ENCODE measurements at regions not wholly inside any gene's neighbourhood (a gene's known extent, or its start where the extent isn't known, plus 50 kb on each side); places are given as distances from the start of the nearest gene placed in this dataset.

DNA sequence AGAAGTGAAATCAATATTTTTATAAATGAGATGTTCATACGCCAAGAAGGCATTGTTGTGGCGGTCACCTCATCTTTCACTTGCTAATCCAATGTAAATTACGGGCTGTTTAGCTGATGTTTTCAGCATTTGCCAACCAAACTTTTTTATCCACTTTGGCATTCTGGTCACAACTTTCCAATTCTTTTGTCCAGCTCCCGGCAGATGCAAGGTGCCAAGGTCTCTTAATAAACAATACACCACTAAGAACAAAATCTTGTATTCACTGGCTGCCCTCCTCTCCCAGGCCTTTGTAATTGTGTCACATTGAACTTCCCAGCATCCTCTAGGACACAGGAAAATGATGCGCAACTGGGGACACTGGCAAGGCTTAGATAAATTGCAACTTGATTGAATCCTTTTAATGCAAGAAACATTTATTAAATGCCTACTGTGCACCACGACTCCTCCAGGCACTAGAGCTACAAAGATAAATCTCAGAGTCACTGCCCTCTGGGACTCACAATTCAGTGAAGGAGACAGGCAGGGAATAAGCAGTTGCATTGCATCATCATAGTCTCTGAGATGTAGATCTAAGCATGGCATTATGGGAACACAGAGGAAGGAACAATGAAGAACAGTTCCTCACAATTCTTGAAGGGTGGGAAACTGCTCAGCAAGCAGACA, 165.4 kb upstream of the C16orf82 start:
- no peaks in the 10 kb centered on the region for H3K36me3 Mint-ChIP-seq (ENCODE audit: low read depth)
- no peak for DNase-seq (ENCODE audit: low spot score)

DNA sequence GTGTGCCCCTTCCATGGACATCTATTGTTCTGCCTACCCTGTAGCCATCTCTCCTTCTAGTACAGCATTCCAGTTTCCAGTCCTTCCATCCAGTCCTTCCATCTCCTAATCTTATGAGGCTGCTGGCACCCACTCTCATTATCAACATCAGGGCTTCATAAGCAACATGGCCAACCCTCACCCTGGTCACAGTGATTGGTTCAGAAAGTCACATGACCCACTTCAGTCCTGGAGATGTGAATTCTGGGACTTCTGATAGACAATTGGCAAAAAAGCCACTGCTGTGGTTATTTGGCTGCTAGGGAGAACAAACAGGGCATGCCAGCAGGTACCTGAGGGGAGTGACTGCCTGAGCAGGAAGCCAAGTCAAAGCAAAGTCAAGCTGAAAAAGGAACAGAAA, 164.7 kb upstream of the C16orf82 start:
- H3K4me3 Mint-ChIP-seq (ENCODE audit: low read depth): no peak overlapping the region
- H3K27ac Mint-ChIP-seq: no peak overlapping the region
- no peaks in the 10 kb centered on the region for H3K9me3 Mint-ChIP-seq
- H3K4me1 Mint-ChIP-seq (ENCODE audit: low read depth): no peaks in the 10 kb centered on the region
- H3K27me3 Mint-ChIP-seq (ENCODE audit: low read depth): peaks cover 3% of the 10 kb centered on the region
- no peak for DNase-seq (ENCODE audit: low spot score)
- intact Hi-C loops (cut with micrococcal nuclease): no loop called here
- H3K36me3 Mint-ChIP-seq (ENCODE audit: low read depth): no peaks in the 10 kb centered on the region

More for the DNA sequence above, 165.4 kb upstream of the C16orf82 start:
- Mint-ChIP-seq H3K9me3 (no peaks in the 10 kb centered on the region), H3K27ac (no peak overlapping the region), H3K27me3 (ENCODE audit: low read depth) (peaks cover 3% of the 10 kb centered on the region), H3K4me3 (ENCODE audit: low read depth) (no peak overlapping the region), H3K4me1 (ENCODE audit: low read depth) (no peaks in the 10 kb centered on the region)
- intact Hi-C loops (cut with micrococcal nuclease): no loop called here

DNA sequence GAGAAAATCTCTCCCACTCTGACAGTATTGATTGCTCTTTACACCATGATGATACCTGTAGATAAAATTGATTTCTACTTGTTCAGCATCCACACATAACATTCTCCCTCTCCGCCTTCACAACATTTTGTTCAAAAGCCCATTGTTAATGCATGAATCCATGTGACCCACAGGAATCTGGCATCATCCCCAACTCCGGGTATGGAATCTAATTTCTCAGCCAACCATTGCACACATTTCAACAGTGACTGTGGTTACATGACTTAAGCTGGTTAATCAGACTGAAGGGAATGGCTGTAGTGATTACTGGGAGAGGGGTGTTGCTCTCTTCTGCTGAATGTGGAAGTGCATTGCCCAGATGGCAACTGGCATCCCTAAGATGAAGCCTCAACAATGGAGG, 161.4 kb upstream of the C16orf82 start:
- H3K4me3 Mint-ChIP-seq (ENCODE audit: low read depth): no peak overlapping the region
- H3K27me3 Mint-ChIP-seq (ENCODE audit: low read depth): no peaks in the 10 kb centered on the region
- no peaks in the 10 kb centered on the region for H3K9me3 Mint-ChIP-seq
- no peaks in the 10 kb centered on the region for H3K4me1 Mint-ChIP-seq (ENCODE audit: low read depth)
- no peak overlapping the region for H3K27ac Mint-ChIP-seq
- no peak for DNase-seq (ENCODE audit: low spot score)
- intact Hi-C loops (cut with micrococcal nuclease): no loop called here
- no peaks in the 10 kb centered on the region for H3K36me3 Mint-ChIP-seq (ENCODE audit: low read depth)

DNA sequence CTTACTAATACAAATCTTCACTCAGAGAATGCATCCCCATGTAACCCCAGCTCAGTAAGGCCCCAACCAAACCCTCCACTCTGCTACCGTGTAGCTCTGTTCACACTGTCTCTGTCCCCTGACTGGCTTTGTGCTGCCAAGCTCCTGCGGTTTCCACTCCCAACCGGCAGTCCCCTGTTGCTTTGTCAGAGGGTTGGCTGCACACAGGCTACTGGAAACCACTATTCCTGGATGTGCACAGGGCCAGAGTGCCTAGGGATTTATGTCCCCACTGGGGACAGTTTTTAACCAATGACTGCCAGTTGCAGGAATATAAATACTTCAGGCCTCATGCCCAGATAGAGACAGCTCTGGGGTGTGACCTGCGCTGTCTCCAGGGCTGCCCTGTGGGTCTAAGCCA, 157.1 kb upstream of the C16orf82 start:
- DNase-seq (ENCODE audit: low spot score): no peak
- intact Hi-C loops (cut with micrococcal nuclease): no loop called here
- H3K36me3 Mint-ChIP-seq (ENCODE audit: low read depth): no peaks in the 10 kb centered on the region
- no peak overlapping the region for H3K27ac Mint-ChIP-seq
- H3K4me1 Mint-ChIP-seq (ENCODE audit: low read depth): no peaks in the 10 kb centered on the region
- H3K4me3 Mint-ChIP-seq (ENCODE audit: low read depth): no peak overlapping the region
- H3K27me3 Mint-ChIP-seq (ENCODE audit: low read depth): no peaks in the 10 kb centered on the region
- H3K9me3 Mint-ChIP-seq: no peaks in the 10 kb centered on the region

DNA sequence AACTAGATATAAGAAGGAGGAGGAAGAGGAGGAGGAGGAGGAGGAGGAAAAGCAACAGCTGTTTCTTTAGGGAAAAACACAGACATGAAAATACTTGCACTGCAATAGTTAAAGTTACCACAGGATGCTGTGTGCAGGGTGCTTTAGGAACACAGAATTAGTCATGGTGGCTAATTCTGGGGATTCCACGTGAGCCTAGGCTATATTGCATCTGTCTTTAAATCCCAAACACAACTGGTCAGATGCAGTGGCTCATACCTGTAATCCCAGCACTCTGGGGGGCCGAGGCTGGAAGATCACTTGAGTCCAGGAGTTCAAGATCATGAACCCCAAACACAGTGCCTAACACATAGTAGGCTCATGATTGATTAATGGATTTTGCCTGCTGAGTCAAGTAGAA, 155.3 kb upstream of the C16orf82 start:
- Mint-ChIP-seq H3K27ac (no peak overlapping the region), H3K36me3 (ENCODE audit: low read depth) (no peaks in the 10 kb centered on the region), H3K4me3 (ENCODE audit: low read depth) (no peak overlapping the region), H3K27me3 (ENCODE audit: low read depth) (no peaks in the 10 kb centered on the region), H3K4me1 (ENCODE audit: low read depth) (no peaks in the 10 kb centered on the region), H3K9me3 (no peaks in the 10 kb centered on the region)
- intact Hi-C loops (cut with micrococcal nuclease): no loop called here
- no peak for DNase-seq (ENCODE audit: low spot score)

DNA sequence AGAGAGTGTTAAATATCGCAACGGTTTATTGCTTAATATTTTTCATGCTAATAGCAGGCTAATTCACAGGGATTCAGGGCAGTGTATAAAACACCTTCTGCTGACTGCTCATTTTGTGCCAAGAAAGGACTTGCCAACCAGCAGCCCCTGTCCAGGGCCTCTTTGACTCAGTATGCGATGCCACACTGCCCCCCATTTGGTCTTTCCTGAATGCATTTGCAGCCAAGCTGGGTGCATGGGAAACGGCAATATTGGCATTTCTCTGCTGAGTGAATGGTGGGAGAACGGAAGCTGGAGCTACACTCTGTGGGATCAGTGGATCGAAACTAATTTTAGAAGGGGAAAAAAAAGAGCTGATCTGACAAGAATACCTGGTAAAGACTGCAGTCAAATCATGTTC, 152.9 kb upstream of the C16orf82 start:
- Mint-ChIP-seq H3K36me3 (ENCODE audit: low read depth) (no peaks in the 10 kb centered on the region), H3K27me3 (ENCODE audit: low read depth) (no peaks in the 10 kb centered on the region), H3K4me1 (ENCODE audit: low read depth) (no peaks in the 10 kb centered on the region), H3K27ac (no peak overlapping the region), H3K9me3 (no peaks in the 10 kb centered on the region), H3K4me3 (ENCODE audit: low read depth) (no peak overlapping the region)
- DNase-seq (ENCODE audit: low spot score): no peak
- intact Hi-C loops (cut with micrococcal nuclease): no loop called here

DNA sequence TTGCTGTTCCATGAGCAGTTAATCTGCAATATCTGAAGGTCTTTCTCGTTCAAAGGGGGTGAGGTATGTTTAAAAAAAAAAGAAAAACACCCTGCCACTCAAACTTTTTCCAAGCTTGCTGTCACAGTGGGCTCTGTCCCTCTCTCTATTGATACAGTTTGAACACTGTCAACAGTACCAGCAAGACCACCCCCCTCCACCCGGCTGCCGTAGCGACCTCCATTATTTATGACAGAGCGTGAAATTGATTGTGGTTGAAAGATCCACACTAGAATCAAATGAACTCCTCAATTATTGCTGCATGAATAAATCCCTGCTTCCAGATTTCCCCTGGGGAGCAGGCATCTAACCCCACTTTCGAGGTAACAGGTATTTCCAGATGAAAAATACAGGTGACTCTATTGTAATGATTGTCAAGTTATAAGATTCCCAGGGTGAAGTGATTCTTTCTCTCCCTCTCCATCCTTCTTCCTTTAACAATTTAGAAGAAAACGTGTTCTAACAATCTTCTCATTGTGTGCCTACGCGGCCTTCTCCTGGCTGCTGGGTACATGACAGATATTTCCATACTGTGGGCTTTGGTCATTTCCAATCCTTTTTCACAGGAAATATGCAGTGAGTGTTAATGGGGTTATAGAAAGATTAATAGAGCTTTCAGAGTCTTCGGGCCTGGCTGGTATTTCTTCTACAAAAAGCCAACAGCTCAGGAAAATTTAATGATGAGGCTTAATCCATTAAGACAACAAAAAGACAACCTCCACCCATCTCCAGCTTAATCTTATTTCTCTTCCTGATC, 135.7 kb upstream of the C16orf82 start:
- Mint-ChIP-seq H3K27me3 (ENCODE audit: low read depth) (no peaks in the 10 kb centered on the region), H3K9me3 (peaks cover 6% of the 10 kb centered on the region), H3K4me1 (ENCODE audit: low read depth) (no peaks in the 10 kb centered on the region), H3K27ac (no peak overlapping the region), H3K4me3 (ENCODE audit: low read depth) (no peak overlapping the region), H3K36me3 (ENCODE audit: low read depth) (no peaks in the 10 kb centered on the region)
- DNase-seq (ENCODE audit: low spot score): no peak
- intact Hi-C loops (cut with micrococcal nuclease): no loop called here

DNA sequence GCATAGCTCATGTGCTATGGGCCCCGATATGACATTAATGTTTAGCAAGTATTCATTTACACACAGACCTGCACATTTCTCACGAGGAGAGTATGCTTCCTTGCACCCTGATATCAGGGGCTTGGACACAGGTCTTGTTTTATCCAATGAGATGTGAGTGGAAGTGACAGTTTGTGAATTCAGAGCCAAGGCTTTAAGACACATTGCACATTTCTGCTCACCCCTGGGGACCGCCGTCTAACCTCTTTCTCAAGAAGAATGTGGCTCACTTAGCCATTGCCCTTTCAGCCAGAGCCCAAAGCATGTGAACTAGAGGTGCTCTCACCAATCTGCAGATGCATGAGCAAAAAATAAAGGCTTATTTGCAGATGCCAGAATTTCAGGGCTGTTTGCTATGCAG, 116.1 kb upstream of the C16orf82 start:
- Mint-ChIP-seq H3K4me3 (ENCODE audit: low read depth) (no peak overlapping the region), H3K4me1 (ENCODE audit: low read depth) (no peaks in the 10 kb centered on the region), H3K9me3 (no peaks in the 10 kb centered on the region), H3K27ac (no peak overlapping the region), H3K27me3 (ENCODE audit: low read depth) (peaks cover 5% of the 10 kb centered on the region), H3K36me3 (ENCODE audit: low read depth) (no peaks in the 10 kb centered on the region)
- DNase-seq (ENCODE audit: low spot score): no peak
- intact Hi-C loops (cut with micrococcal nuclease): no loop called here

DNA sequence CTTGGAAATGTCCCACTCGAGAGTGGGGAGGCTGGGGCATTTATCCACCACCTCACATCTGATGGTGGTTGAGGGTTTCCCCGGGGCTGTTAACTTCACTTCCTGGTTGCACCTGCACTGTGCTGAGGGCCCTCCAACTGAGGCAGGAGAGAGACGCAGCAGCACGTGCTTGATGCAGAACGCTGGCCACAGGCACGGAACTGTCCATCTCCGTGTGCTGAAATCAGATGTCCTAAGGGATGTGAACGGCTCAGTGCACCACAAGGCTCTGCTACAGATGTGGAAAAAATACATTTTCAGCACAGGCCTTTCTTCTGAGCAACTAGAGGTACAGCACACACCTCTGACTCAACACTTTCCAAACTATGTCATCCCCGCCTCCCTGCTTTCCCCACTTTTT, 114.8 kb upstream of the C16orf82 start:
- Mint-ChIP-seq H3K27ac (no peak overlapping the region), H3K4me3 (ENCODE audit: low read depth) (no peak overlapping the region), H3K36me3 (ENCODE audit: low read depth) (no peaks in the 10 kb centered on the region), H3K9me3 (no peaks in the 10 kb centered on the region), H3K27me3 (ENCODE audit: low read depth) (peaks cover 5% of the 10 kb centered on the region), H3K4me1 (ENCODE audit: low read depth) (no peaks in the 10 kb centered on the region)
- DNase-seq (ENCODE audit: low spot score): no peak
- intact Hi-C loops (cut with micrococcal nuclease): no loop called here

DNA sequence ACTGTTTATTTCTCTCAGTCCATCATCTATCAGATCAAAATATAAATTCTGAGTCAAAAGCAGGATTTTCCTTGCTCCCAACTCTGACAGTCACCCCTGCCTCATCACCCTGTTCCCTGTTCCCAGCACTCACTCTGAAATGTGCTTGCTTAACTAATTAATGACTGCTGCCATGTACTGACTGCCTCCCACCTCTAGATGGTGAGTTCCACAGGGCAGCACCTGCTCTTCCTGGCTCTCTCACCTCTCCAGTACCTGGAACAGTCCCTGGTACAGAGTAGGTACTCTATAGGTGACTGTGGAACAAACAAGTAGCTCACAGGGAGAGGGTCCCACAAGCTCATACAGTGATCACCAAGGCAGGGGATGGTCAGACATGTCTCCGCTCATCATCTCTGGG, 114.3 kb upstream of the C16orf82 start:
- Mint-ChIP-seq H3K27ac (no peak overlapping the region), H3K27me3 (ENCODE audit: low read depth) (peaks cover 5% of the 10 kb centered on the region), H3K4me1 (ENCODE audit: low read depth) (no peaks in the 10 kb centered on the region), H3K36me3 (ENCODE audit: low read depth) (no peaks in the 10 kb centered on the region), H3K9me3 (no peaks in the 10 kb centered on the region), H3K4me3 (ENCODE audit: low read depth) (no peak overlapping the region)
- intact Hi-C loops (cut with micrococcal nuclease): no loop called here
- no peak for DNase-seq (ENCODE audit: low spot score)

DNA sequence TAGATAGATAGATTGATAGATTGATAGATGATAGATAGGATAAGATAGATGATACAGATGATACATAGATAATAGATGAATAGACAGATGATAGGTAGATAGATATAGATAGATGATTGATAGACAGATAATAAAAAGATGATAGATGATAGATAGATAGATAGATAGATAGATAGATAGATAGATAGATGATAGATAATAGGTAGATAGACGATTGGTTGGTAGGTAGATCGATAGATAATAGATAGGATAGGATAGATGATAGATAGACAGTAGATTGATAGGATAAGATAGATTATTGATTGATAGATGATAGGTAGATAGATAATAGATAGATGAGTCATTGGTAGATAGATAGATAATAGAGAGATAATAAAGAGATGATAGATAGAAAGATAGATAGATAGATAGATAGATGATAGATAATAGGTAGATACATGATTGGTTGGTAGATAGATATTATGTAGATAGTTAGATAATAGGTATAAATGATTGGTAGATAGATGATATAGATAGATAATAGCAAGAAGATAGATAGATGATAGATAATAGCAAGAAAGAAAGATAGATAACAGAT, 109.4 kb upstream of the C16orf82 start:
- peaks cover 2% of the 10 kb centered on the region for H3K27me3 Mint-ChIP-seq (ENCODE audit: low read depth)
- no peaks in the 10 kb centered on the region for H3K36me3 Mint-ChIP-seq (ENCODE audit: low read depth)
- H3K9me3 Mint-ChIP-seq: no peaks in the 10 kb centered on the region
- intact Hi-C loops (cut with micrococcal nuclease): no loop called here
- peaks cover 2% of the 10 kb centered on the region for H3K4me1 Mint-ChIP-seq (ENCODE audit: low read depth)
- no peak overlapping the region for H3K4me3 Mint-ChIP-seq (ENCODE audit: low read depth)
- no peak for DNase-seq (ENCODE audit: low spot score)
- H3K27ac Mint-ChIP-seq: no peak overlapping the region

DNA sequence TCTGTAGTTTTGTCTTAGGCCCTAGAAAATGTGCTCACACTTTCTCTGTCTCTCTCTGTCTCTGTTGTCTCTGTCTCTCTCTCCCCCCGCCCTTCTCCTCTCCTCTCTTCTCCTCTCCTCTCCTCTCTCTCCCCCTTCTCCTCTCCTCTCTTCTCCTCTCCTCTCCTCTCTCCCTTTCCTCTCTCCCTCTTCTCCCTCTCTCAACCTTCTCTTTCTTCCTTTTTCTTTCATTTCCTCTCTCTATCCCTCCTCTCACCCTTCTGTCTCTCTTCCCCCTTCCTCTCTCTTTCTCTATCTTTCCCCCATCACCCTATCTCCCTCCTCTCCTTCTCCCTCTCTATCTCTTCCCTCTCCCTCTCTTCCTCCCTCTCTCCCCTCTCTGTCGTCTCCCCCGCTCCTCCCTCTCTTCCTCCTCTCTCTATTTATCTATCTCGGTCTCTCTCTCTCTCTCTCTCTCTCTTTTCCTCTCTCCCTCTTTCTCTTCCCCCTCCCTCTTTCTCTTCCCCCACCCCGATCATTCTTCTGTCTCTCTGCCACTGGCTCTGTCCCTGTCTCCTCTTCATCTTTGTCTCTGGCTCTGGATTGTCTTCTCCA, 107.2 kb upstream of the C16orf82 start:
- no peaks in the 10 kb centered on the region for H3K27me3 Mint-ChIP-seq (ENCODE audit: low read depth)
- intact Hi-C loops (cut with micrococcal nuclease): no loop called here
- DNase-seq (ENCODE audit: low spot score): no peak
- no peaks in the 10 kb centered on the region for H3K9me3 Mint-ChIP-seq
- H3K4me3 Mint-ChIP-seq (ENCODE audit: low read depth): no peak overlapping the region
- H3K4me1 Mint-ChIP-seq (ENCODE audit: low read depth): peaks cover 2% of the 10 kb centered on the region
- no peaks in the 10 kb centered on the region for H3K36me3 Mint-ChIP-seq (ENCODE audit: low read depth)
- H3K27ac Mint-ChIP-seq: no peak overlapping the region

DNA sequence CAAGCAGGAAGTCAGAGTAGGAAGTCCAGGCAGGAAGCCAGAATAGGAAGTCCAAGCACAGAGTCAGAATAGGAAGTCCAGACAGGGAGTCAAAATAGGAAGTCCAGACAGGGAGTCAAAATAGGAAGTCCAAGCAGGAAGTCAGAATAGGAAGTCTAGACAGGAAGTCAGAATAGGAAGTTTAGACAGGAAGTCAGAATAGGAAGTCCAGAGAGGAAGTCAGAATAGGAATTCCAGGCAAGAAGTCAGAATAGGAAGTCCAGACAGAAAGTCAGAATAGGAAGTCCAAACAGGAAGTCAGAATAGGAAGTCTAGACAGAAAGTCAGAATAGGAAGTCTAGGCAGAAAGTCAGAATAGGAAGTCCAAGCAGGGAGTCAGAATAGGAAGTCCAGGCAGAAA, 105.3 kb upstream of the C16orf82 start:
- no peak for DNase-seq (ENCODE audit: low spot score)
- Mint-ChIP-seq H3K27me3 (ENCODE audit: low read depth) (no peaks in the 10 kb centered on the region), H3K4me1 (ENCODE audit: low read depth) (peaks cover 2% of the 10 kb centered on the region), H3K4me3 (ENCODE audit: low read depth) (no peak overlapping the region), H3K36me3 (ENCODE audit: low read depth) (no peaks in the 10 kb centered on the region), H3K9me3 (no peaks in the 10 kb centered on the region), H3K27ac (no peak overlapping the region)
- intact Hi-C loops (cut with micrococcal nuclease): no loop called here
